HG02759 (cell line): ENCODE measurements at regions not wholly inside any gene's neighbourhood (a gene's known extent, or its start where the extent isn't known, plus 50 kb on each side); places are given as distances from the start of the nearest gene placed in this dataset.
"Not testable (repeated sequence)": the region's sequence is repeated elsewhere in the genome, so short reads cannot be mapped to it uniquely, and the experiment has no call there.

ENCODE experiments used
- ATAC-seq: cut with Tn5 transposase; IDR thresholded peaks from one replicate; pipeline ENCODE4 v1.9.1; 2021; ENCODE audit warnings: mild to moderate bottlenecking, moderate library complexity; ENCODE audit not compliant: unreplicated experiment

GRCh38 chrX:74180716-74181115 is 123.3 kb upstream of the ZCCHC13 start:
- no peak for ATAC-seq

DNA sequence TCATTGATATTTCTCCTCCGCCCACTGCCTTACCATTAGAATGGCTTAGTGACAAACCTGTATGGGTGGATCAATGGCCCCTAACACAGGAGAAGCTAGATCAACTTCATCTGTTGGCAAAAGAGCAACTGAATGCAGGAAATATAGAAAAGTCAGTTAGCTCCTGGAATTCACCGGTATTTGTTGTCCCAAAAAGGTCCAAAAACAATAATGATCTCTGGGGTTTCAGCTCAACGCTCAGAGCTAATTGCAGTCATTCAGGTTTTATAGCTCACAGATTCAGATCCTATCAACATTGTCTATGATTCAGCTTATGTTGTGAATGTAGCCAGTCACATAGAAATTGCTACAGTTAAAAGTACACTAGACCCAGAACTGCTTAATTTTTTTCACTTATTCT is 124.0 kb upstream of the ZCCHC13 start:
- no peak for ATAC-seq

GRCh38 chrX:74179499-74179898 is 124.5 kb upstream of the ZCCHC13 start:
- no peak for ATAC-seq

- no peak for ATAC-seq
Measured at GRCh38 chrX:74179071-74179470, 124.9 kb upstream of the ZCCHC13 start.

- no peak for ATAC-seq
Measured at GRCh38 chrX:74178536-74178935, 125.4 kb upstream of the ZCCHC13 start.

- no peak for ATAC-seq
Measured at GRCh38 chrX:74171465-74171864, 132.5 kb upstream of the ZCCHC13 start.

DNA sequence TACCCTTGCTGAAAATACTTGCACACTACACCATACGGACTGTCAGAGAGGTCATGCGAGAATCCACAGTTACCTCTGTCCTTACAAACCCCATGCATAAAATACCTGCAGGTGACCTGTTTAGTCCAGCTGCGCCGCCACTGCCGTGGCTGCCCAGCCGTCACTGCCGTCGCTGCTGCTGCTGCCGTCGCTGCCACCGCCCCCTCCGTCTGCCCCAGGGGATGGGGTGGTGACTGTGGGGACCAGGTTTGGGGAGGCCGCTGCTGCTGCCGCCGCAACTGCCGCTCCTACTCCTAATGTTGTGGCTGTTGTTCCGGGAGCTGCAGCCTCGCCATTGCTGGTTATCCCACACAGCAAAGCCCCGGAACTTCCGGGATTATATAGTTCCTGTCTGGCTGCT is 141.8 kb upstream of the ZCCHC13 start:
- no peak for ATAC-seq

GRCh38 chrX:74160816-74161215 is 143.2 kb upstream of the ZCCHC13 start:
- ATAC-seq = no peak

- no peak for ATAC-seq
Measured at GRCh38 chrX:74160358-74160757, 143.6 kb upstream of the ZCCHC13 start.

DNA sequence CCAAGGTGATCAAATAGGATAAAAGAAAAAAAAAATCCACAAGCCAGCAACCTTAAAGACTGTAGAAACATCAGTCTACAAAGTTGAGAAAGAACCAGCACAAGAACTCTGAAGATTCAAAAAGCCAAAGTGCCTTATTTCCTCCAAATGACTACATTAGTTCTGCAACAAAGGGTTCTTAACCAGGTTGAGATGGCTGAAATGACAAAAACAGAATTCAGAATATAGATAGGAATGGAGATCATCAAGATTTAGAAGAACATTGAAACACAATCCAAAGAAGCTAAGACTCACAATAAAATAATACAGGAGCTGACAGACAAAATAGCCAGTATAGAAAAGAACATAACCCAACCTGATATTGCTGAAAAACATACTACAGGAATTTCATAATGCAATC is 156.5 kb upstream of the ZCCHC13 start:
- no peak for ATAC-seq

- ATAC-seq = no peak
Measured at GRCh38 chrX:74138943-74139342, 165.0 kb upstream of the ZCCHC13 start.

- ATAC-seq = peak; percentile 52
Measured at GRCh38 chrX:74133156-74133796, 170.7 kb upstream of the ZCCHC13 start.

GRCh38 chrX:74132280-74132679 is 171.7 kb upstream of the ZCCHC13 start:
- ATAC-seq = no peak

GRCh38 chrX:74119016-74119910 is 184.7 kb upstream of the ZCCHC13 start:
- no peak for ATAC-seq

- no peak for ATAC-seq
Measured at GRCh38 chrX:74117962-74118902, 185.7 kb upstream of the ZCCHC13 start.

- no peak for ATAC-seq
Measured at GRCh38 chrX:74111245-74111644, 192.7 kb upstream of the ZCCHC13 start.

GRCh38 chrX:74107666-74108065 is 196.3 kb upstream of the ZCCHC13 start:
- ATAC-seq = no peak

DNA sequence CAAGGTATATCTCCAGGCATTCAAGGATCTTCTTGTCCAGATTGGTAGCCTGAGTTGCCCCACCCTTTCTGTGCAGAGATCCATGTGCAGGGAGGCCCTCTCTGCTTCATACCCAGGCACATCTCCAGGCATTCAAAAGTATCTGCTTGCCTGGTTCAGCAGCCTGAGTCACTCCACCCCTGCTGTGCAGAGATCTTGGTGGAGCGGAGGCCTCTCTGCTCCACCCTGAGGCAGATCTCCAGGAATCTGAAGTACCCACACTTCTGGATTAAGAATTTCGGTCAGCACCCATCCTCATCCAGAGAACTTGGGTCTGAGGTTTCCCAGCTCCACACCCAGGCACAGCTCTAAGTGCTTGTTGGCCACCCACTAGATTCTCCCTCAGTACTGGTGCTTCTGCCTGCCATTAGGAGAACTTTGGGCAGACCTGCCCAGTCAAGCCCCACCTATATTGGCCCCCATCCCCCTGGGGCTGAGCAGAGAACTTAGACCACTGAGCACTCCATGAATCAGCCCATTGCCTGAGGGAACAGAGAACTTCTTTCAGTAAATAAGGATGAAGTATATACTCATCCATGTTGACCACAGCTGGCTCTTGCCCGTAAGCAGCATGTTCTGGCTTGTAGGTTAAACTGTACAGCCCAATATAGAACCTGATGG is 199.5 kb upstream of the ZCCHC13 start:
- no peak for ATAC-seq

DNA sequence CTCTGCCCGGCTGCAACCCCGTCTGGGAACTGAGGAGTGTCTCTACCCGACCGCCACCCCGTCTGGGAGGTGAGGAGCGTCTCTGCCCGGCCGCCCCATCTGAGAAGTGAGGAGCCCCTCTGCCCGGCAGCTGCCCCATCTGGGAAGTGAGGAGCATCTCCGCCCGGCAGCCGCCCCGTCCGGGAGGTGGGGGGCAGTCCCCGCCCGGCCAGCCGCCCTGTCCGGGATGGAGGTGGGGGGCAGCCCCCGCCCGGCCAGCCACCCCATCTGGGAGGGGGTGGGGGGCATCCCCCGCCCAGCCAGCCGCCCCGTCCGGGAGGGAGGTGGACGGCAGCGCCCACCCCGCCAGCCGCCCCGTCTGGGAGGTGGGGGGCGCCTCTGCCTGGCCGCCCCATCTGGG is 205.6 kb upstream of the ZCCHC13 start:
- ATAC-seq = not testable (repeated sequence)

DNA sequence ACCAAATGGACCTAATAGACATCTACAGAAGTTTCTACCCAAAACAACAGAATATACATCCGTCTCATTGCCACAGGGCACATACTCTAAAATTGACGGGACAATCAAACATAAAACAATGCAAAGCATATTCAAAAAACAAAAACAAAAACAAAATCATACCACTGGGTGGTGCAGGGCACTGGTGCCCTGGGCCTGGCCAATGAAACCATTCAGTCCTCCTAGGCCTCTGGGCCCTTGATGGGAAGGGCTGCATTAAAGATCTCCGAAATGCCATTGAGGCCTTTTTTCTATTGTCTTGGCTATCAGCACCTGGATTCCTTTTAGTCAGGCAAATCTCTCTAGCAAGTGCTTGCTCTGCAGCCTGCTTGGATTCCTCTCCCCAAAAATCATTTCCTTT is 213.9 kb upstream of the ZCCHC13 start:
- no peak for ATAC-seq
